ENCODE measurements at regions not wholly inside any gene's neighbourhood (a gene's known extent, or its start where the extent isn't known, plus 50 kb on each side); places are given as distances from the start of the nearest gene placed in this dataset.

GRCh38 chr5:17089001-17089400 is 128.4 kb upstream of the BASP1 start:
- no peaks in the 10 kb centered on the region for H3K4me1 ChIP-seq (ENCODE audit: low read depth, poor library complexity, severe bottlenecking)
- H3K36me3 ChIP-seq (ENCODE audit: insufficient read depth): no peaks in the 10 kb centered on the region
- no peak overlapping the region for H3K4me2 ChIP-seq
- no peak overlapping the region for H2AFZ ChIP-seq (ENCODE audit: low read depth)
- H3K27ac ChIP-seq: no peak overlapping the region
- H4K20me1 ChIP-seq (ENCODE audit: insufficient read depth): no peaks in the 10 kb centered on the region
- no peaks in the 10 kb centered on the region for H3K27me3 ChIP-seq (ENCODE audit: insufficient read depth, low read depth)
- no peak overlapping the region for H3K4me3 ChIP-seq (IDR thresholded peaks at IDR 0.05; ENCODE audit: insufficient read depth, low read depth, low read length)
- no peaks in the 10 kb centered on the region for H3K79me2 ChIP-seq (ENCODE audit: insufficient read depth, low read depth)
- TF ChIP-seq CTCF (conservative IDR thresholded peaks at IDR 0.05; ENCODE audit: low read depth, low read length): no peak
- no peak overlapping the region for H3K9ac ChIP-seq

DNA sequence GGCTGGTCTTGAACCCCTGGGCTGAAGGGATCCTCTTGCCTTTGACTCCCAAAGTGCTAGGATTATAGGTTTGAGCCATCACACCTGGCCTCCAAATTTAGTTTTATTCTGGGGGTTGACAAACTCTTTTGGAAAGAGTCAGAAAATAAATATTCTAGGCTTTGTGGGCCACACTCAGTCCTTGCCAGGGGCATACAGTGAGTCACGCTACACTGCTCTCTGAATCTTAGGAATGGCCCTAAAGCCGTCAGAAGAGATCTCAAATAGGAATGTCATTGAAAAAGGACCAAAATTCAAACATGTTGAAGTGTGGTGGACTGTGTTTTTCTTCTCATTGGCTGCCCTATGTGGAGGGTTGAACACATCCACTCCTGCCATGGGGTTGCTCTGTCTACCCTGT is 127.7 kb upstream of the BASP1 start:
- no peaks in the 10 kb centered on the region for H3K27me3 ChIP-seq (ENCODE audit: insufficient read depth, low read depth)
- H3K79me2 ChIP-seq (ENCODE audit: insufficient read depth, low read depth): no peaks in the 10 kb centered on the region
- no peak overlapping the region for H3K4me3 ChIP-seq (IDR thresholded peaks at IDR 0.05; ENCODE audit: insufficient read depth, low read depth, low read length)
- no peak overlapping the region for H3K9ac ChIP-seq
- H4K20me1 ChIP-seq (ENCODE audit: insufficient read depth): no peaks in the 10 kb centered on the region
- no peaks in the 10 kb centered on the region for H3K36me3 ChIP-seq (ENCODE audit: insufficient read depth)
- no peak overlapping the region for H3K27ac ChIP-seq
- no peak overlapping the region for H2AFZ ChIP-seq (ENCODE audit: low read depth)
- TF ChIP-seq CTCF (conservative IDR thresholded peaks at IDR 0.05; ENCODE audit: low read depth, low read length): no peak
- H3K4me2 ChIP-seq: no peak overlapping the region
- no peaks in the 10 kb centered on the region for H3K4me1 ChIP-seq (ENCODE audit: low read depth, poor library complexity, severe bottlenecking)

DNA sequence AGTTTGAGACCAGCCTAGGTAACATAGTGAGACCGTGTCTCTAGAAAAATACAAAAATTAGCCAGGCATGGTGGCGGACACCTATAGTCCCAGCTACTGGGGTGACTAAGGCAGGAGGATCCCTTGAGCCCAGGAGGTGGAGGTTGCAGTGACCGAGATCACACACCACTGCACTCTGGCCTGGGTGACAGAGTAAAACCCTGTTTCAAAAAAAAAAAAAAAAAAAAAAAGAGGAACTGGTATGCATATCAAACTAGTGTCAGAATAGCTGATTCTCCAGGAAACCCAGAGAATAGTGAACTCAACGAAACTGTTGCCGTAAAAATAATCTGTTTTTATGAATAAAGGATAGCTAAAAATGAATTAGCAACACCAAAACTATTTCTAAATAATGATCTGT is 126.6 kb upstream of the BASP1 start:
- no peak for TF ChIP-seq CTCF (conservative IDR thresholded peaks at IDR 0.05; ENCODE audit: low read depth, low read length)
- Histone ChIP-seq H3K27me3 (ENCODE audit: insufficient read depth, low read depth) (no peaks in the 10 kb centered on the region), H3K79me2 (ENCODE audit: insufficient read depth, low read depth) (no peaks in the 10 kb centered on the region), H3K9ac (no peak overlapping the region), H3K27ac (no peak overlapping the region), H3K36me3 (ENCODE audit: insufficient read depth) (no peaks in the 10 kb centered on the region), H3K4me1 (ENCODE audit: low read depth, poor library complexity, severe bottlenecking) (no peaks in the 10 kb centered on the region), H4K20me1 (ENCODE audit: insufficient read depth) (no peaks in the 10 kb centered on the region), H3K4me2 (no peak overlapping the region), H3K4me3 (IDR thresholded peaks at IDR 0.05; ENCODE audit: insufficient read depth, low read depth, low read length) (no peak overlapping the region), H2AFZ (ENCODE audit: low read depth) (no peak overlapping the region)

GRCh38 chr5:17094830-17095229 is 122.6 kb upstream of the BASP1 start:
- no peaks in the 10 kb centered on the region for H3K27me3 ChIP-seq (ENCODE audit: insufficient read depth, low read depth)
- no peaks in the 10 kb centered on the region for H3K36me3 ChIP-seq (ENCODE audit: insufficient read depth)
- H2AFZ ChIP-seq (ENCODE audit: low read depth): no peak overlapping the region
- H3K79me2 ChIP-seq (ENCODE audit: insufficient read depth, low read depth): no peaks in the 10 kb centered on the region
- no peak overlapping the region for H3K4me2 ChIP-seq
- no peak overlapping the region for H3K27ac ChIP-seq
- no peaks in the 10 kb centered on the region for H3K4me1 ChIP-seq (ENCODE audit: low read depth, poor library complexity, severe bottlenecking)
- no peak for TF ChIP-seq CTCF (conservative IDR thresholded peaks at IDR 0.05; ENCODE audit: low read depth, low read length)
- no peaks in the 10 kb centered on the region for H4K20me1 ChIP-seq (ENCODE audit: insufficient read depth)
- H3K4me3 ChIP-seq (IDR thresholded peaks at IDR 0.05; ENCODE audit: insufficient read depth, low read depth, low read length): no peak overlapping the region
- no peak overlapping the region for H3K9ac ChIP-seq
